ENCODE measurements at regions not wholly inside any gene's neighbourhood (a gene's known extent, or its start where the extent isn't known, plus 50 kb on each side); places are given as distances from the start of the nearest gene placed in this dataset.

- TF ChIP-seq POLR2A (IDR thresholded peaks at IDR 0.05) = no peak
- TF ChIP-seq, protein P1, sequence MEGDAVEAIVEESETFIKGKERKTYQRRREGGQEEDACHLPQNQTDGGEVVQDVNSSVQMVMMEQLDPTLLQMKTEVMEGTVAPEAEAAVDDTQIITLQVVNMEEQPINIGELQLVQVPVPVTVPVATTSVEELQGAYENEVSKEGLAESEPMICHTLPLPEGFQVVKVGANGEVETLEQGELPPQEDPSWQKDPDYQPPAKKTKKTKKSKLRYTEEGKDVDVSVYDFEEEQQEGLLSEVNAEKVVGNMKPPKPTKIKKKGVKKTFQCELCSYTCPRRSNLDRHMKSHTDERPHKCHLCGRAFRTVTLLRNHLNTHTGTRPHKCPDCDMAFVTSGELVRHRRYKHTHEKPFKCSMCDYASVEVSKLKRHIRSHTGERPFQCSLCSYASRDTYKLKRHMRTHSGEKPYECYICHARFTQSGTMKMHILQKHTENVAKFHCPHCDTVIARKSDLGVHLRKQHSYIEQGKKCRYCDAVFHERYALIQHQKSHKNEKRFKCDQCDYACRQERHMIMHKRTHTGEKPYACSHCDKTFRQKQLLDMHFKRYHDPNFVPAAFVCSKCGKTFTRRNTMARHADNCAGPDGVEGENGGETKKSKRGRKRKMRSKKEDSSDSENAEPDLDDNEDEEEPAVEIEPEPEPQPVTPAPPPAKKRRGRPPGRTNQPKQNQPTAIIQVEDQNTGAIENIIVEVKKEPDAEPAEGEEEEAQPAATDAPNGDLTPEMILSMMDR (IDR thresholded peaks at IDR 0.05) = no peak
These were observed 212.5 kb upstream of the NDST3 start for GRCh38 chr4:117821834-117822233.
